Putamen (tissue), 1 donor: ENCODE measurements at regions not wholly inside any gene's neighbourhood (a gene's known extent, or its start where the extent isn't known, plus 50 kb on each side); places are given as distances from the start of the nearest gene placed in this dataset.
"Not testable (repeated sequence)": the region's sequence is repeated elsewhere in the genome, so short reads cannot be mapped to it uniquely, and the experiment has no call there.

ENCODE experiments used
- DNase-seq: peaks from one replicate; pipeline ENCODE4 v3.0.0-alpha.2; 2016; ENCODE audit warnings: low spot score

- not testable (repeated sequence) for DNase-seq
Measured at GRCh38 chr9:66152406-66152805, 415.5 kb downstream of the FOXD4L4 start.

DNA sequence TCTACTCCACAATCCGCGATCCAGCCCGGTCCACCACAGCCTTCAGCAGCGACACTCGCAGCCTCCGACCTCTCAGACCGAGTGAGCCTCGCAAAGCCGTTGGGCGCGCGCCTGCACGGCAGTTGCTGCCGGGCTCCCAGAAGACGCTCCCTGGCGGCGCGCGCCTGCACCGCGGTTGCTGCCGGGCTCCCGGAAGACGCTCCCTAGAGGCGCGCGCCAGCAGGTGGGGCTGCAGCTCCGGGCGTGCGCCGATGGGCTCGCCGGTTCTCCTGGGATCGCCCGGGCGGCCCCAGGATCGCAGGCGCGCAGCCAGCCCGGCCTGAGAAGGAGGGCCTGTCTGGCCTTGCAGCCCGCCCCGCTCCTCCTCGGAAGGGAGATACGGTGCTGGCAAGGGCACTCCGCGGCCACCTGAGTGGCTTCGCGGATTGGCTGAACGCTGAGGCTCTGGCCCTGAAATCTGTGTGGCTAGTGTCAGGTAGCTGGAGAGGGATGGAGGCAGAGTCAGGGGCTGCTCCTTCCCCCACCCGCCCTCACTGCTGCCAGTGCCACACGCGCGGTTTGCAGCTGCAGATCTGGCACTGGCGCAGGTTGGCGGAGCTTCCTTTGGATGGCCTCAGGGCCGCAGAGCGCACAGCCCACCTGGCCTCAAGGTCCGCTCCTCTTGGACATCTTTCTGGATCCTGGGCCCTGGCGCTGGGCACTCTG lies 416.2 kb downstream of the FOXD4L4 start:
- peak; percentile 18 for DNase-seq

GRCh38 chr9:66153971-66154691 lies 417.2 kb downstream of the FOXD4L4 start:
- not testable (repeated sequence) for DNase-seq

GRCh38 chr9:66182316-66182715 lies 445.4 kb downstream of the FOXD4L4 start:
- not testable (repeated sequence) for DNase-seq

DNA sequence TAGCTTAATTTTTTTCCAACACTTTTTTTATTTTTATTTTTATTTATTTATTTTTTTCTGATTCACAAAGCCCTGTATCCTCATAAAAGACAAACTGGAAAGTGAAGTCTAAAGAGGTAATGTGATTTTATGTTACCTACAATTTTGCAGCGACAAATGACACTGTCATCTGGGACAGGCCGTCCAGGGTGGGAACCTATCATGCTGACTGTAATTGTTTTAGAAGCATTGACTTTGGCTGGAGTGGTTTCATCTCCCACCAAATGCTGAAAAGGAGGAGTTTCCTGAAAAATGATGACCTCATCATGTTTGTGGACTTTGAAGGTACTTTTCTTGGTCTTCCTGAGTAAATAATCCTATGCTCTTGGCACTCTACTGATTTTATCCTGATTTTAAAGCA lies 446.7 kb downstream of the FOXD4L4 start:
- DNase-seq = not testable (repeated sequence)

DNA sequence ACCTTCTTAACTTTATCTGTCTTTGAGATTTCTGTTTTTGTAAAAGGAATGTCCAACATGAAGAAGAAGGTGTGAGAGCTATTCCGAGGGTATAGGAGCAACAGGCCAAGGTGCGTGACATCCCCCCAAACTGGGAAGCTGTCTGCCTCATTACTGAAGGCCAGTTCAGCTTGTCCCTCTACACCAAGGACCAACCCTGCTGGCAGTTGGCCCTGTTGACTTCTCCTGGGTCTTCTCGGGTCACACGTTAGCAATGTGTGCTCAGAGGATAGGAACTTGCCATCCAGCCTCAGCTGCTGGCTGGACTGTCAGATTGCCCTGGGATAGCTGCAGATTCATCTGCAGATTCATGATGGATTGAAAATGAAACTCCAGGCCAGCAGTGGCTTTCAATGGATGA lies 460.3 kb downstream of the FOXD4L4 start:
- not testable (repeated sequence) for DNase-seq

- not testable (repeated sequence) for DNase-seq
Measured at GRCh38 chr9:66198421-66198820, 461.5 kb downstream of the FOXD4L4 start.

- not testable (repeated sequence) for DNase-seq
Measured at GRCh38 chr9:66206617-66207016, 469.7 kb downstream of the FOXD4L4 start.

DNA sequence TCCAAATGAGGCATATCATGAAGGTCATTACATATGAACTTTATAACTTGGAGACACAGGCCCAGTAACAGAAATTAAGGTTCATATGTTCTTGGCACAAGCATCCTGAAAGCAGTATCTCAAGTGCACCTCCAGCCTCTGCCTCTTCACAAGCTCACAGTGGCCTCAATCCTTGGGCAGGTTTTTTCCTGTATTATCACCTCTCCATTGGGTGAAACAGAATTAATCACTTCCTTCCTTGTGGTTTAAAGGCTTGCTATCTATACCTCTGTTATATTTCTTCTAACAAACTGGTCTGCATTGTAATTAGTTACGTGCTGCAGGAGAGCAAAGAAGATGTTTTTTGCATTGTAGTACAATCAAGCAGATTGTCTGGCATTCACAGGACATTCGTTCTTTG lies 471.0 kb downstream of the FOXD4L4 start:
- DNase-seq = not testable (repeated sequence)

DNA sequence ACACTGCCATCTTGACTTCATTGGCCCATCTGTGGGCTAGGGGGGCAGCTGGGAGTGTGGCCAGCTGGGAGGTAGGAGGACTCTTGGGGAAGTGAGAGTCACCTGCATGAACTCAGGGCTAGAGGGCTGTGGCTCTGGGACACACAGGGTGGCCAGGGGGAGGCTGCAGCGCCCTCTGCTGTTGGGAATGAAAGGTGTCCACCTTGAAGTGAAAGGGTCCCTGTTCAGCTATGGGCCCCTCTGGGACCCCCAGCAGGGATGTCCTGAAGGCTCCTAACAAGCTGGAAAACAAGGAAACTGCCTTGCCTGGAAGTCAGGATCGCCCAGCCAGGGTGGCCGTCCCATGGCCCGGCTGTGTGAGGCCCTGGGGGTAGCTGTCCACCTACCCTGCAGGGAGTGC lies 507.8 kb downstream of the FOXD4L4 start:
- DNase-seq = not testable (repeated sequence)

DNA sequence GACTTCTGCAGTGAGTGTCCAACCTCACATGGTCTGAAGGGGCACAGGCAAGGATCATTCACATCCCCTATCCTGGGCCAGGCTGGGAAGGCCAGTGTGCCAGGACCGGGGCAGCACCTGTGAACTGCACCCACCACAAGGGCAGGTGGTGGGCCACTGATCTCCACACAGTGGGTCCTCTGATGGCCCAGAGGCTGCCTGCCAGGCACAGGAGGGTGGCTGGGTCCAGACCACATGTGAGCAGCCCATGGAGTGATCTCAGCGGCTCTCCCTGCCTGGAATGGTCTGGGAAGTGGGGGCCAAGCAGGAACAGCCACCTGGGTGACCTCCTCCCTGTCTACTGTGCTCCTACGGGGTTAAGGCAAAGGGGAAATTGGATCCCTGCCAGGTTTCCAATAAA lies 508.5 kb downstream of the FOXD4L4 start:
- DNase-seq = not testable (repeated sequence)

DNA sequence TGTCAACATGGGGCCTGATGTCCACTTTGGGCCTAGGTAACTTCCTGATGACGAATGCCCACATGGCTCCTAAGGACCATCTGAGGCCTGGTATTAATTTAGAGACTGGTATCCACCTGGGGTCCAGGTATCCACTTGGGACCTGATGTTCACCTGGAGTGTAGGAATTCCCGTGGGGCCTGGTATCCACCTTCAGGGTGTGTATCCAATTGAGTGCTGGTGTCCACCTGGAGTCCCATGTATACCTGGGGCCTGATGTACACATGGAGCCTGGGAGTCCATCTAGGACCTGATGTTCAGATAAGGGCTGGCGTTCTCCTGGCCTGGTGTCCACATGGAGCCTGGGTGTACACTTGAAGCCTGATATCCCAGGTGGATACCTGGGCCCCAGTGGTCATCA lies 520.6 kb downstream of the FOXD4L4 start:
- DNase-seq = not testable (repeated sequence)

DNA sequence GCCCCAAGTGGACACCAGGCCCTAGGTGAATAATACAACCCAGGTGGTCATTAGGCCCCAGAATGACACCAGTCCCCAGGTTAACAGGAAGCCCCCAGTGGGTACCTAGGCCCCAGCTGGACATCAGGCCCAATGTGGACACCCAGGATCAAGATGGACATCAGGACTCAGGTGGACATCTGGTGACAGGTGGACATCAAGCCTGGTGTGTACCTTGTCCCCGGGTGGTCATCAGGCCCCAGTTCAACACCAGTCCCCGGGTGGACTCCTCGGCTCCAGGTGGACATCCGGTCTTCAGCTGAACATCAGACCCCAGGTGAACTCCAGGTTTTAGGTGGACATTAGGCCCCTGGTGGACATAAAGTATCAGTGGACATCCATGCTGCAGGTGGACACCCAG lies 524.6 kb downstream of the FOXD4L4 start:
- DNase-seq = not testable (repeated sequence)

DNA sequence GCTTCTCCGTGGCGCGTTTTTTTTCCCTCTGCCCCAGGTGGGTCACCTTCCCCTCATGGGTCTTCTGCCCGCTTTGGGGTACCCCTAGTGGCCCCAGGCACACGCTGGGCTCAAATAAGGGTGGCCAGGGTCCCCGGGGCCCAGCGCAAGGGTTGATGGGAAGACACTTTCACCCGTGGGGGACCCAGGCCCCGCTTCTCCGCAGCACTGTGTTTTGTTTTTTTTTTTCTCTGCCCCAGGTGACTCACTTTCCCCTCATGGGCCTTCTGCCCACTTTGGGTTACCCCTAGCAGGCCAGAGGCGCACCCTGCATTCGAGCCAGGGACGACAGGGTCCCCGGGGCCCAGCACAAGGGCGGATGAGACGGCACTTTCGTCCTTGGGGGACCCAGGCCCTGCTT lies 526.7 kb downstream of the FOXD4L4 start:
- not testable (repeated sequence) for DNase-seq

- not testable (repeated sequence) for DNase-seq
Measured at GRCh38 chr9:66264786-66265185, 527.8 kb downstream of the FOXD4L4 start.

- not testable (repeated sequence) for DNase-seq
Measured at GRCh38 chr9:66266202-66266601, 529.3 kb downstream of the FOXD4L4 start.

- not testable (repeated sequence) for DNase-seq
Measured at GRCh38 chr9:66266856-66267430, 530.0 kb downstream of the FOXD4L4 start.

DNA sequence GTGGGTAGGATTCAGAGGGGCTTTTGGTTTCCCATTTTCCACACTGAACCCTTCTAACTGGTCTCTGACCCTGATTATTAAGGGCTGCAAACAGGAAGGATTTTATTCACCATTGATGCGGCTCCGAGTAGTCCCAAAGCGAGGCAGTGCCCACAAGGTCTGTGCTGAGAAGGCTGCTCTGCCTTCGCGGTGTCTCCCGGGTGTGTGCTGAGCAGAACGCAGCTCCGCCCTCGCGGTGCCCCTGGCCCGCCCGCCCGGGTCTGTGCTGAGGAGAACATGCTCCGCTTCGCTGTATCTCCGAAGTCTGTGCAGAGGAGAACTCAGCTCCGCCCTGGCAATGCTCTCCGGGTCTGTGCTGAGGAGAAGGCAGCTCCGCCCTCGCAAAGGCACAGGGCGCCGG lies 530.7 kb downstream of the FOXD4L4 start:
- not testable (repeated sequence) for DNase-seq

GRCh38 chr9:66269024-66269423 lies 532.1 kb downstream of the FOXD4L4 start:
- DNase-seq = not testable (repeated sequence)

DNA sequence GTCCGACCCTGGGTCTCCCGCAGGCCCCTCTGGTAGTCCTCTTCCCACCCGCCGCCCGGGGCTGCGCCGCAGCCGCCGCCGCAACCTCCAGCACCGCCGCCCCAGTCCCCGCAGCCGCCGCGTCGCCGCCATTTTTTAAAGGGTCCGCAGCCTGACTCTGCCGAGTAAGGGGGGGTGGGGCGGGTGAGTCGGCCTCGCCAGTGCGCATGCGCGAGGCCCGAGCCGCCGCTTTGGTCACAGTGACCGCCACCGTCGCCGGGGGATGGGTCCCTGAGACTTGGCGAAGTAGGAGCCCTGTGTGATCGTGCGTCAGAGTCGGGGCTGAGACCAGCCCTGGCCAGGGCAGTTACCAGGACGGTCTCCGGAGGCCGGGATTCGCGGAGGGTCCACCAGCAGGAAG lies 532.8 kb downstream of the FOXD4L4 start:
- DNase-seq = not testable (repeated sequence)

- DNase-seq = not testable (repeated sequence)
Measured at GRCh38 chr9:66278809-66279208, 541.9 kb downstream of the FOXD4L4 start.
